Left renal pelvis (tissue), 4 donors: ENCODE measurements at regions not wholly inside any gene's neighbourhood (a gene's known extent, or its start where the extent isn't known, plus 50 kb on each side); places are given as distances from the start of the nearest gene placed in this dataset.
A peak's percentile ranks its signal among the peaks of the same experiment; 100 is the strongest.

Experiments
- DNase-seq, 4 donors: peaks; one replicate each; pipeline ENCODE4 v3.0.0-alpha.2; 2013; ENCODE audit warnings: low read depth in 4 of 4, low spot score in 3 of 4

GRCh38 chr13:79765331-79765730 is 284.4 kb downstream of the NDFIP2 start:
- DNase-seq = no peak

- DNase-seq = peak in 2 of 4 donors; percentile 49
These were observed 269.1 kb downstream of the NDFIP2 start for GRCh38 chr13:79749984-79750551.

DNA sequence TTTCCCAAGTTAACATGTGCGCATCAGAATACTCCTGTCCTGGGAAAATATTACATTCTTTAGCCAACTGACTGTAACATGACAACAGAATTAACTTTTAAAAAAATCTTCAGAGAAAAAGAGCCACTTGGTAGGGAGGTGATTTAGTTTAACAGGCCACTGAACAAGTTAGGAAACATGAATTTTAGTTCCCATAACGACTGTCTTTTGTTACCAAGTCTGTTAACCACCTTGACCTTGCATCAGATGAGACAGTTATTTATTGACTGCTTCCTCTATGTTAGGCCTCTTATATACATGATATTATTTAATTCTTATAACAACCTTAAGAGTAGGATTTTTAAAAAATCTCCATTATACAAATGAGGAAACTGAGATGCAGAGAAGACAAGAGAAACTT is 268.6 kb downstream of the NDFIP2 start:
- no peak for DNase-seq

GRCh38 chr13:79745081-79745480 is 264.1 kb downstream of the NDFIP2 start:
- DNase-seq = no peak

DNA sequence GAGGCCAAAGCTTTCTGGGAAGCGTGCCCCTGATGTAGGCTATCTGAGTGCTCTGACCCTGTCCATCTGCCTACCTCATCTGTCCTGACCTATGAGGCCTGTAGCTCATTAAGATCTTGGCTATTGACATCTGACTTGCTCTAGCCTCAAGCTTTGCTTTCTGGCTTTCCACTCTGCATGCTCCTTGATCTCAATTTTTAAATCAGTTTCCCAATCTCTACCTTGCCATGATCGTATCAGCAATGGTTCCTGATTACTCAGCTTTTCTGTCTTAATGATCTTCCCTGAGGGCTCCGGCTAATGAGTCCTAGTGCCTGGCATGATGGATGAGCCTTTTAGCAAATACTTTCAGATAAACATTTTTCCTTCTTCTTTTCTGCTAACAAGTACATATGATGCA is 262.0 kb downstream of the NDFIP2 start:
- no peak for DNase-seq

GRCh38 chr13:79740991-79741390 is 260.0 kb downstream of the NDFIP2 start:
- DNase-seq = peak in 2 of 4 donors; percentile 29 to 45

DNA sequence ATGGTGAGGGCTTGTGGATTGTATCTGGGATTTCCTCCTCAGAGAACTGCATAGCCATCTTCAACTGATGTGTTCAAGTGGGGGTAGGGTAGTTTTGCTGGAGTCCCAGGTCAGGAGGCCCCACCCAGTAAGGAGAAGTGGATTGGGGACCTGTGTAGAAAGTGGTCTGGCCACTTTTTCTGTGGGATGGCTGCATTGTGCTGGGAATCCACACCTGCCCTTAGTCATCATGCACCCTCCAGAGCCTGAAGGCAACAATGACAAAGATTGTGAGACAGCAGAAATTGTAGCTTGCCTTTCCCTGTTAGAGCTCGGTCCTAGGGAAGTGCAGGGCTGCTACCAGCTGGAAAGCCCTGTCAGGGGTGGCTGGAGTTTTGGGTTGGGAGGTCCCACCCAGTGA is 255.4 kb downstream of the NDFIP2 start:
- DNase-seq = no peak

DNA sequence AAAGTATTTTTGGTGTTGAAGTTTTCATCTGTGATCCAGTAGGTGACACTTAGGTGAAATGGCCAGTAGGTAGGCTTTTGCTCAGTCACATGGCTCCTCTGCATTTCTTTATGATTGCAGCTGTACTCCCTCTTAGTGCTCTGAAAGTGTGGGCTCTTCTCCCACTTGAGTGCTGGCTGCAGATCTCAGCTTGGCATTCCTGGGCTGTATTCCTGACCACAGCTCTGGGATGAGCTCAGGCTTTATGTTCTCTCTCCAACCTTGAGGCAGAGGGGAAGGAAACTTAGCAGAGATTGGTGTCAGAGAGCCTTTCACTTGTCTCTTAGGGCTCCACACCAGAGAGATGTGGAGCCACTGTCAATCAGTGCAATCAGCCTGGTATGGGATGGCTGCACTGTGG is 254.3 kb downstream of the NDFIP2 start:
- no peak for DNase-seq

- no peak for DNase-seq
These were observed 246.1 kb downstream of the NDFIP2 start for GRCh38 chr13:79727086-79727485.

DNA sequence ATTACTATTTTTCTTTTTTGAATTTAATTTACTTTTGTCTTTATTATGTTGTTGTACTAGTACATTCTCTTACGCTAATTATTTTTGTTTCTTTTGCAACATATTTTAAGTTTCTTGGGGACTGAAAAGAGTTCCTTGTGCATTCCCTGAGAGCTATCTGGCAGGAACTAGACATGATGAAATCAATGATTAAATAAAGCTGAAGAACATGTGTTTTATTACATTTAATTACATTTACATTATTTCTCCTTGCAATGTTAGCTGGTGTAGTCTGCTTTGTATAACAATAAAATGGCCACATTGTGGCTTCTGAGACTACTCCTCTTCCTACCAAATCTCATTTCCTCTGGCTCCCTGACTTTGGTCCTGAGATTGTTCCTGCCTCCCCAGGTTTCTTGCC is 244.9 kb downstream of the NDFIP2 start:
- DNase-seq = no peak

DNA sequence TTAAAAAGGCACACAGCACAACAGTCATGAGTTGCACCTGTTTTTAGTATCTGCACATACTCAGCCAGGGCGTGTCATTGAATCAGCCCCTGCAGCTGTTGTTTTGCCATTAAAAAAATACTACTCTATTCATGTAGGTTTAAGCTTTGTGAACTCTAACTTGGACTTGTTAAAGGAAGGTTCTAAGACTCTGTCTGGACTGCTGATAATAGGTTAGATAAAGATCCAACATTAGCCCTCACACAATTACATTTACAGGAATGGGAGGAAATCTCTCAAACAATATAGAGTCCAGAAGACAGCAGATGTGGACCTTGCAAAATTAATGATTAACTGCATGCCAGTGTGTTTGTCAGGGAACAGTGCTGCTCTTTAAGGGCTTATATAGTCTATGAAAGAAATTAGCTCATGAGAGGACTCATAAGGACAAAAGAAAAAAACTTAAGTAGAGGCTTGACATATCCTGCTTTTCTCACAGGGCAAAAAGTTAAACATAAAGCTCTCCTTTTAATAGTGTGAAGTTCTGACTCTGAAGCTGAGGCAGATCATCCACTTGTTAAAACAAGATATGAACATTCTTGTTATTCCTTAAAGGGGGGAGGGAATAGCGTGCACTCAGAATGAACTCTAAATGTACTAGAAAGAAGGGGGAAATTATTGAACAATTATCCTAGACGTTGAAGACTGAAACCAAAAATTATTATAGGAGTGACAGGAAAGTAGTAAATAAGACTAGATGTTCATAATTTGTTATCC is 243.6 kb downstream of the NDFIP2 start:
- no peak for DNase-seq

GRCh38 chr13:79723519-79724024 is 242.6 kb downstream of the NDFIP2 start:
- no peak for DNase-seq

DNA sequence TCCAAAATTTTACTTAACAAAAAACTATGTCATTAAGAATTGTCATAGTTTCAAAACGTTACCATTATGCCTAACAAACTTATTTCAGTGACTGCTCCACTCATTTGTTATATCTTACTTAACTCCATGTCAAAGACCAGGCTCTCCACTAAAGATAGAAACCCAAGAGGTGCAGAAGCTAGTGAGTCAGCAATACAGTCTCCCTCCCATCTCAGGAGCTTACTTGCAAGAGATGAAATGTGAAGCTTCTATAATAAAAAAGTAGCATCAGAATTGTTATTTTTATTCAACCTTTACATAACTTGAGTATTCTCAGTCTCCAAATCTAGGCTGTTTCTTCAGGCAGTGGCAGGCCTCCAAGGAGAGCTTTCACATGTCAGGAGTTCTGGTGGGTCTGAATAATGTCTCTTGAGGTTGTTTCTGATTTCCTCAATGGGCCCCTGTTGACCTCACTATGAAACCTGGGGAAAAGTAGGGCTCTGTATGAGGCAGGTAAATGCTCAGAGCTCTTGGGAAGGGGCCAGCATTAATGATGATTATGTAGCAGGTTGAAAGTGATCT is 242.0 kb downstream of the NDFIP2 start:
- no peak for DNase-seq

DNA sequence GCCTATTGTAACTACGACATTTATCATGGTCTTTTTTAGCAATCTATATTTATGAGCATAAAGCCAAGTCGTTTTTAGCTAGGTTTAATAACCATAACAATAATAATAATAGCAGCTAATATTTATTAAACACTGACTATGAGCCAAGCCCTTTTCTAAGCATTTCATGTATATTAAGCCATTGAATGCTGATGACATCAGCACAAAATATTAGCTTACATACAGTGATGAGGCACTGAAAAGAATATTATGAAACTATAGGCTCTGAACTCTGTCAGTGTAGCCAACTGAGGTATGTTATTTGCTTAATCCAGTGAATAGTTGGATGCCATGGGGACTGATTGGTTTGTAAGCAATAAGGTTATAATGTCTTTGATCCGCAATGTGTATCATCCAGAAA is 235.2 kb downstream of the NDFIP2 start:
- no peak for DNase-seq

GRCh38 chr13:79711631-79712030 is 230.7 kb downstream of the NDFIP2 start:
- no peak for DNase-seq

GRCh38 chr13:79710376-79710775 is 229.4 kb downstream of the NDFIP2 start:
- no peak for DNase-seq

- no peak for DNase-seq
These were observed 228.5 kb downstream of the NDFIP2 start for GRCh38 chr13:79709471-79709870.

GRCh38 chr13:79703772-79704171 is 222.8 kb downstream of the NDFIP2 start:
- no peak for DNase-seq

GRCh38 chr13:79695754-79696153 is 214.8 kb downstream of the NDFIP2 start:
- no peak for DNase-seq

DNA sequence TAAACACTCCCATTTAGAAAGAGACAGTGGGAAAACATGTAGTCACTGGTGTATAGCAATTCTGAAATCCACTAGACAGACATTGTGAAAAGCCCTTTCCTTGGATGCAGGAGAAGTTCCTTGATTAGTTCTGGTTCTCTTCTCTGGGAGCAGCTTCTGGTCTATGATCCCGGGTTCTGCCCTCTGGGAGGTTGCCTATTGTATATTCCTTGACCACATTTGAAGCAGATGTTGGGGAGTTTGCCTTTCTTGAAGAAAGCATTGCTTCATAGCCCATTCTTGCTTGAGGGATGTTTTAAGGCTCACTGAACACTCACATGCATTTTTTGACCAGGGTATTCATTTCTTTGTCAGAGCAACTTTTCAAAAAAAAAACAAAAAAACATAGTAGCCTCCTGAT is 211.9 kb downstream of the NDFIP2 start:
- DNase-seq = no peak

DNA sequence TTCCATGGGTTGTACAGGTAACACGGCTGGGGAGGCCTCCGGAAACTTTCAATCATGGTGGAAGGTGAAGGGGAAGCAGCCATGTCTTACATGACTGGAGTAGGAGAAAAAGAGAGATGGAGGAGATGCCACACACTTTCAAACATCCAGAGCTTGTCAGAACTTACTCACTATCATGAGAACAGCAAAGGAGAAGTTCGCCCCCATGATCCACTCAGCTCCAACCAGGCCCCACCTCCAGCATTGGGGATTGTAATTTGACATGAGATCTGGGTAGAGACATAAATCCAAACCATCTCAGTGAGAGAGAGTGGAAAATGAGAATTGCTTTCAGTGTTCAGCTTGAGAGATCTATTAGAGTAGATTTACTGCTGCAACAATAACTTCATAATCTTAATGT is 210.9 kb downstream of the NDFIP2 start:
- DNase-seq = no peak

DNA sequence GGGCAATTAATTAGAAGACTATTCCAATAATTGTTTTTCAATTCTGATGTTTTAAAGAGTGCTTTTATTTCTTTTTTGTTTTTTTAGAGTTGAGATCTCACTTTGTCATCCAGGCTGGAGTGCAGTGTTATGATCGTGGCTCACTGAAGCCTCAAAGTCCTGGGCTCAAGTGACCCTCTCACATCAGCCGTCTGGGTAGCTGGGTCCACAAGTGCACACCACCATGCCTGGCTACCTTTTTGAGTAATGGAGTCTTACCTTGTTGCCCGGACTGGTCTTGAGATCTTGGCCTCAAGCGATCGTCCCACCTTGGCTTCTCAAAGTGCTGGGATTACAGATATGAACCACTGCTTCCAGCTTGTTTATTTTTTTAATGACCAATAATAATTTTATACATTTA is 207.8 kb downstream of the NDFIP2 start:
- DNase-seq = no peak
